ENCODE measurements at regions not wholly inside any gene's neighbourhood (a gene's known extent, or its start where the extent isn't known, plus 50 kb on each side); places are given as distances from the start of the nearest gene placed in this dataset.

- no peak for DNase-seq (ENCODE audit: extremely low read depth, insufficient read length)
- Histone ChIP-seq H3K36me3 (ENCODE audit: control insufficient read depth, insufficient read depth, low read length) (no peaks in the 10 kb centered on the region), H3K4me3 (replicated peaks; ENCODE audit: low read depth, low read length) (no peak overlapping the region), H3K27me3 (replicated peaks; ENCODE audit: control insufficient read depth, insufficient read depth, low read length) (no peaks in the 10 kb centered on the region)
- no peak for TF ChIP-seq CTCF (IDR thresholded peaks at IDR 0.05; ENCODE audit: insufficient read depth, low read length, poor library complexity, severe bottlenecking)
Measured at GRCh38 chr1:54459726-54460191, 53.6 kb upstream of the SSBP3 start.

- H3K27me3 ChIP-seq (replicated peaks; ENCODE audit: control insufficient read depth, insufficient read depth, low read length), result no peaks in the 10 kb centered on the region
- TF ChIP-seq CTCF (IDR thresholded peaks at IDR 0.05; ENCODE audit: insufficient read depth, low read length, poor library complexity, severe bottlenecking), result no peak
- no peak overlapping the region for H3K4me3 ChIP-seq (replicated peaks; ENCODE audit: low read depth, low read length)
- DNase-seq (ENCODE audit: extremely low read depth, insufficient read length), result no peak
- no peaks in the 10 kb centered on the region for H3K36me3 ChIP-seq (ENCODE audit: control insufficient read depth, insufficient read depth, low read length)
Measured at GRCh38 chr1:54459140-54459539, 52.9 kb upstream of the SSBP3 start.

- Histone ChIP-seq H3K4me3 (replicated peaks; ENCODE audit: low read depth, low read length) (no peak overlapping the region), H3K36me3 (ENCODE audit: control insufficient read depth, insufficient read depth, low read length) (no peaks in the 10 kb centered on the region), H3K27me3 (replicated peaks; ENCODE audit: control insufficient read depth, insufficient read depth, low read length) (no peaks in the 10 kb centered on the region; the same call in 1 of the 2 replicates)
- no peak for DNase-seq (ENCODE audit: extremely low read depth, insufficient read length)
- no peak for TF ChIP-seq CTCF (IDR thresholded peaks at IDR 0.05; ENCODE audit: insufficient read depth, low read length, poor library complexity, severe bottlenecking)
Measured at GRCh38 chr1:54456921-54457529, 50.8 kb upstream of the SSBP3 start.

GRCh38 chr1:54456361-54456760, 50.2 kb upstream of the SSBP3 start:
- Histone ChIP-seq H3K4me3 (replicated peaks; ENCODE audit: low read depth, low read length) (no peak overlapping the region), H3K27me3 (replicated peaks; ENCODE audit: control insufficient read depth, insufficient read depth, low read length) (no peaks in the 10 kb centered on the region; the same call in 1 of the 2 replicates), H3K36me3 (ENCODE audit: control insufficient read depth, insufficient read depth, low read length) (no peaks in the 10 kb centered on the region)
- no peak for TF ChIP-seq CTCF (IDR thresholded peaks at IDR 0.05; ENCODE audit: insufficient read depth, low read length, poor library complexity, severe bottlenecking)
- no peak for DNase-seq (ENCODE audit: extremely low read depth, insufficient read length)

Measured in GM06990 (cell line).